Left renal cortex interstitium (tissue), 4 donors: ENCODE measurements at regions not wholly inside any gene's neighbourhood (a gene's known extent, or its start where the extent isn't known, plus 50 kb on each side); places are given as distances from the start of the nearest gene placed in this dataset.
"Not testable (repeated sequence)": the region's sequence is repeated elsewhere in the genome, so short reads cannot be mapped to it uniquely, and the experiment has no call there.

Source experiments
- DNase-seq, 4 donors: peaks; one replicate each; pipeline ENCODE4 v3.0.0-alpha.2; 2013; ENCODE audit warnings: low read depth in 4 of 4, low spot score in 2 of 4, missing footprints in 1 of 4

GRCh38 chr7:138169441-138169851 lies 93.2 kb downstream of the AKR1D1 start:
- DNase-seq, result no peak

- no peak for DNase-seq
Measured at GRCh38 chr7:138170298-138170697, 94.0 kb downstream of the AKR1D1 start.

GRCh38 chr7:138170959-138171703 lies 94.9 kb downstream of the AKR1D1 start:
- no peak for DNase-seq

- DNase-seq, result no peak
Measured at GRCh38 chr7:138173548-138173947, 97.3 kb downstream of the AKR1D1 start.

- DNase-seq, result no peak
Measured at GRCh38 chr7:138176060-138176459, 99.8 kb downstream of the AKR1D1 start.

- DNase-seq, result no peak
Measured at GRCh38 chr7:138184191-138184590, 107.9 kb downstream of the AKR1D1 start.

GRCh38 chr7:138185132-138185908 lies 109.1 kb downstream of the AKR1D1 start:
- DNase-seq, result no peak

GRCh38 chr7:138186951-138187351 lies 110.7 kb downstream of the AKR1D1 start:
- no peak for DNase-seq

GRCh38 chr7:138188290-138188858 lies 112.1 kb downstream of the AKR1D1 start:
- no peak for DNase-seq

- no peak for DNase-seq
Measured at GRCh38 chr7:138194567-138194966, 118.3 kb downstream of the AKR1D1 start.

GRCh38 chr7:138195151-138195571 lies 118.9 kb downstream of the AKR1D1 start:
- no peak for DNase-seq

- not testable (repeated sequence) for DNase-seq
Measured at GRCh38 chr7:138196503-138196946, 120.3 kb downstream of the AKR1D1 start.

GRCh38 chr7:138196971-138197896 lies 121.0 kb downstream of the AKR1D1 start:
- no peak for DNase-seq

GRCh38 chr7:138204285-138204981 lies 128.2 kb downstream of the AKR1D1 start:
- peak in 1 of 4 donors; percentile 34 for DNase-seq

- DNase-seq, result no peak
Measured at GRCh38 chr7:138204982-138205298, 128.7 kb downstream of the AKR1D1 start.

- DNase-seq, result no peak
Measured at GRCh38 chr7:138205614-138206150, 129.4 kb downstream of the AKR1D1 start.

GRCh38 chr7:138207555-138207971 lies 131.3 kb downstream of the AKR1D1 start:
- no peak for DNase-seq

GRCh38 chr7:138208142-138208570 lies 131.9 kb downstream of the AKR1D1 start:
- DNase-seq, result no peak

- no peak for DNase-seq
Measured at GRCh38 chr7:138208864-138209263, 132.6 kb downstream of the AKR1D1 start.

- no peak for DNase-seq
Measured at GRCh38 chr7:138212314-138212713, 136.1 kb downstream of the AKR1D1 start.
